ENCODE measurements at regions not wholly inside any gene's neighbourhood (a gene's known extent, or its start where the extent isn't known, plus 50 kb on each side); places are given as distances from the start of the nearest gene placed in this dataset.

- TF ChIP-seq CTCF (conservative IDR thresholded peaks at IDR 0.05 in 1 of 2, IDR thresholded peaks at IDR 0.05 in 1 of 2; ENCODE audit: extremely low read depth in 1 of 2, insufficient read depth in 1 of 2, low read depth in 1 of 2, low read length in 2 of 2) = no peak
- TF ChIP-seq EZH2 (IDR thresholded peaks at IDR 0.05; ENCODE audit: borderline replicate concordance, low read length) = no peak
Measured at GRCh38 chr11:95501761-95502266, 270.8 kb upstream of the SESN3 start.

Data from mammary epithelial cell (primary cell).